ENCODE measurements at regions not wholly inside any gene's neighbourhood (a gene's known extent, or its start where the extent isn't known, plus 50 kb on each side); places are given as distances from the start of the nearest gene placed in this dataset.

- Histone ChIP-seq H3K27ac (ENCODE audit: low read depth, low read length) (no peak overlapping the region), H3K4me1 (ENCODE audit: control insufficient read depth, insufficient read depth, low read length) (no peaks in the 10 kb centered on the region), H3K36me3 (ENCODE audit: control insufficient read depth, insufficient read depth, low read length) (no peaks in the 10 kb centered on the region), H3K9me3 (ENCODE audit: control insufficient read depth, low read length) (no peaks in the 10 kb centered on the region), H3K27me3 (ENCODE audit: control insufficient read depth, insufficient read depth, low read length, poor library complexity, severe bottlenecking) (peaks cover 19% of the 10 kb centered on the region), H3K9ac (ENCODE audit: extremely low read depth, low read length, poor library complexity, severe bottlenecking) (no peak overlapping the region), H3K4me3 (ENCODE audit: low read length) (no peak overlapping the region)
- Mint-ChIP-seq H3K27ac (no peak overlapping the region), H3K4me1 (no peaks in the 10 kb centered on the region), H3K9me3 (no peaks in the 10 kb centered on the region), H3K36me3 (ENCODE audit: low read depth) (no peaks in the 10 kb centered on the region), H3K4me3 (no peak overlapping the region), H3K27me3 (ENCODE audit: insufficient read depth) (peaks cover 38% of the 10 kb centered on the region)
- TF ChIP-seq CTCF (conservative IDR thresholded peaks at IDR 0.05): no peak
- no peak for DNase-seq
- WGBS, 2 experiments (ENCODE audit: insufficient coverage in 1 of 2, insufficient read length in 1 of 2): 96 to 99% methylated on average over 12 of the region's 12 CpGs
Measured at GRCh38 chr5:38165435-38165834, 92.9 kb upstream of the EGFLAM start.

- H3K27me3 Mint-ChIP-seq (ENCODE audit: insufficient read depth): peaks cover 38% of the 10 kb centered on the region
- Histone ChIP-seq H3K4me1 (ENCODE audit: control insufficient read depth, insufficient read depth, low read length) (no peaks in the 10 kb centered on the region), H3K27ac (ENCODE audit: low read depth, low read length) (no peak overlapping the region), H3K9me3 (ENCODE audit: control insufficient read depth, low read length) (no peaks in the 10 kb centered on the region), H3K27me3 (ENCODE audit: control insufficient read depth, insufficient read depth, low read length, poor library complexity, severe bottlenecking) (peaks cover 19% of the 10 kb centered on the region), H3K4me3 (ENCODE audit: low read length) (no peak overlapping the region), H3K36me3 (ENCODE audit: control insufficient read depth, insufficient read depth, low read length) (no peaks in the 10 kb centered on the region), H3K9ac (ENCODE audit: extremely low read depth, low read length, poor library complexity, severe bottlenecking) (no peak overlapping the region)
- no peak overlapping the region for H3K27ac Mint-ChIP-seq
- H3K4me1 Mint-ChIP-seq: no peaks in the 10 kb centered on the region
- TF ChIP-seq CTCF (conservative IDR thresholded peaks at IDR 0.05): no peak
- WGBS, 2 experiments (ENCODE audit: insufficient coverage in 1 of 2, insufficient read length in 1 of 2): 63 to 100% methylated on average over 1 to 4 of the region's 4 CpGs
- no peak for DNase-seq
- H3K9me3 Mint-ChIP-seq: no peaks in the 10 kb centered on the region
- no peak overlapping the region for H3K4me3 Mint-ChIP-seq
- no peaks in the 10 kb centered on the region for H3K36me3 Mint-ChIP-seq (ENCODE audit: low read depth)
Measured at GRCh38 chr5:38164776-38165399, 93.5 kb upstream of the EGFLAM start.

GRCh38 chr5:38163636-38164237 lies 94.6 kb upstream of the EGFLAM start:
- H3K27me3 ChIP-seq (ENCODE audit: control insufficient read depth, insufficient read depth, low read length, poor library complexity, severe bottlenecking): peaks cover 15% of the 10 kb centered on the region
- Mint-ChIP-seq H3K4me1 (no peaks in the 10 kb centered on the region), H3K4me3 (no peak overlapping the region), H3K9me3 (no peaks in the 10 kb centered on the region), H3K27ac (no peak overlapping the region), H3K27me3 (ENCODE audit: insufficient read depth) (peaks cover 34% of the 10 kb centered on the region), H3K36me3 (ENCODE audit: low read depth) (no peaks in the 10 kb centered on the region)
- no peak overlapping the region for H3K4me3 ChIP-seq (ENCODE audit: low read length)
- no peaks in the 10 kb centered on the region for H3K4me1 ChIP-seq (ENCODE audit: control insufficient read depth, insufficient read depth, low read length)
- H3K9me3 ChIP-seq (ENCODE audit: control insufficient read depth, low read length): no peaks in the 10 kb centered on the region
- TF ChIP-seq CTCF (conservative IDR thresholded peaks at IDR 0.05): no peak
- no peaks in the 10 kb centered on the region for H3K36me3 ChIP-seq (ENCODE audit: control insufficient read depth, insufficient read depth, low read length)
- no peak overlapping the region for H3K9ac ChIP-seq (ENCODE audit: extremely low read depth, low read length, poor library complexity, severe bottlenecking)
- no peak for DNase-seq
- H3K27ac ChIP-seq (ENCODE audit: low read depth, low read length): no peak overlapping the region
- WGBS, 2 experiments (ENCODE audit: insufficient coverage in 1 of 2, insufficient read length in 1 of 2): 61 to 72% methylated on average over 3 to 4 of the region's 4 CpGs
